ENCODE measurements at regions not wholly inside any gene's neighbourhood (a gene's known extent, or its start where the extent isn't known, plus 50 kb on each side); places are given as distances from the start of the nearest gene placed in this dataset.
"Not testable (repeated sequence)": the region's sequence is repeated elsewhere in the genome, so short reads cannot be mapped to it uniquely, and the experiment has no call there.

DNA sequence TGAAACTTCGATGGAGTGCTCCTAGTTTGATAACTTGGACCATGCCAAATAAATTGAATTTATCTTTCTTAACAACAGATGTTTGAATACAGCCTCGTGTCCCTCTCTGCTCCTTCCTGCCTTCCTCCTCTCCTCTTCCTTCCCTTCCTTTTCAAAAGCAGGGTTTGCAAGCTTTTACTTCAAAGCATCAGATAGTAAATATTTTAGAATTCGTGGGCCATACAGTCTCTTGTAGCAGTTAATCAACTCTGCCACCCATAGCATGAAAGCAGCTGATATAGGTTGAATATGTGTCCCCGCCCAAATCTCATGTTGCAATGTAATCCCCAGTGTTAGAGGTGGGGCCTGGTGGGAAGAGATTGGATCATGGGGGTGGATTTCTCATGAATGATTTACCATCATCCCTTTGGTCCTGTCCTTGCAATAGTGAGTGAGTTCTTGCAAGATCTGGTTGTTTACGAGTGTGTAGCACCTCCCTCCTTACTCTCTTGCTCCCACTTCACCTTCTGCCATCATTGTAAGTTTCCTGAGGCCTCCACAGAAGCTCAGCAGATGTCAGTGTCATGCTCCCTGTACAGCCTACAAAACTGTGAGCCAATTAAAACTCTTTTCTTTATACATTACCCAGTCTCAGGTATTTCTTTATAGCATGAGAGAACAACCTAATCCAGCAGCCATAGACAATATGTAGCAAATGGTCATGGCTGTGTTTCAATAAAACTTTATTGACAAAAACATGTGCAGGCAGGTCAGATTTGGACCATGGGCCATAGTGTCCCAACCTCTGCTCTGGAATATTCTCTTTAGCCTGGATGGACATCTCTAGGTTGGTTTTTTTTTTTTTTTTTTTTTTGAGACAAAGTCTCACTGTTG, 102.8 kb downstream of the ALG1L2 start:
- not testable (repeated sequence) for DNase-seq (ENCODE audit: low read depth, low spot score); H3K27ac ChIP-seq (ENCODE audit: low read length); H3K4me3 ChIP-seq (ENCODE audit: low read length); H3K4me1 ChIP-seq (ENCODE audit: control insufficient read depth, insufficient read depth, low read length); H3K27me3 ChIP-seq (ENCODE audit: control insufficient read depth, insufficient read depth, low read length); H3K36me3 ChIP-seq (ENCODE audit: control insufficient read depth, insufficient read depth, low read length); H3K9me3 ChIP-seq (ENCODE audit: control insufficient read depth, insufficient read depth, low read length)
- no CpG with 5 or more reads among the region's 5 CpGs for WGBS (ENCODE audit: insufficient coverage, insufficient read length)

DNA sequence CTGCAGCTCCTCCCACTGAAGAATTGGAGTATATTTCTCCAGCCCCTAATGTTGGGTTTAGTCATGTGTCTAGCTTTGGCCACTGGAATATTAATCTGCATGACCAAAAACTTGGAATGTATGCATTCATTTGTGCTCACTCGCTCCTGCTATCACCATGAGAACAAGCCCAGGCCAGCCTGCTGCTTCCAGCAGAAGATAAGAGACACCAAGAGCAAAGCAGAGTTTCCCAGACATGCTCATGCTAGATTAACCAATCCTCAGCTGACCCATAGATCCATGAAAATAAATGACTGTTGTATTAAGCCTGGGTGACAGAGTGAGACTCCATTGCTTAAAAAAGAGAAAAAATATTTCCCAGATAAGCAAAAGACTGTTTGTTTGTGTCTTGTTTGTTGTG, 119.6 kb downstream of the ALG1L2 start:
- not testable (repeated sequence) for H3K9me3 ChIP-seq (ENCODE audit: control insufficient read depth, insufficient read depth, low read length); H3K4me3 ChIP-seq (ENCODE audit: low read length); H3K27ac ChIP-seq (ENCODE audit: low read length); DNase-seq (ENCODE audit: low read depth, low spot score); H3K27me3 ChIP-seq (ENCODE audit: control insufficient read depth, insufficient read depth, low read length); H3K36me3 ChIP-seq (ENCODE audit: control insufficient read depth, insufficient read depth, low read length); H3K4me1 ChIP-seq (ENCODE audit: control insufficient read depth, insufficient read depth, low read length)
- WGBS (ENCODE audit: insufficient coverage, insufficient read length), result no CpG with 5 or more reads among the region's 1 CpG

DNA sequence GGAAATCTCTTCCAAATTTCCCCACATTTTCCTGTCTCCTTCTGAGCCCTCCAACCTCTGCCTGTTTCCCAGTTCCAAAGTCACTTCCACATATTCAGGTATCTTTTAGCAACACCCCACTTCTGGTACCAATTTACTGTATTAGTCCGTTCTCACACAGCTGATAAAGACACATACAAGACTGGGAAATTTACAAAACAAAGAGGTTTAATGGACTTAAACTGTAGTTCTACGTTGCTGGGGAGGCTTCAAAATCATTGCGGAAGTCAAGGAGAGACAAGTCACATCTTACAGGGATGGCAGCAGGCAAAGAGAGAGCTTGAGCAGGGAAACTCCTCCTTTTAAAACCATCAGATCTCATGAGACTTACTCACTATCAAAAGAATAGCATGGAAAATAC, 122.0 kb downstream of the ALG1L2 start:
- not testable (repeated sequence) for H3K4me1 ChIP-seq (ENCODE audit: control insufficient read depth, insufficient read depth, low read length); H3K27ac ChIP-seq (ENCODE audit: low read length); DNase-seq (ENCODE audit: low read depth, low spot score); H3K27me3 ChIP-seq (ENCODE audit: control insufficient read depth, insufficient read depth, low read length); H3K9me3 ChIP-seq (ENCODE audit: control insufficient read depth, insufficient read depth, low read length); H3K36me3 ChIP-seq (ENCODE audit: control insufficient read depth, insufficient read depth, low read length); H3K4me3 ChIP-seq (ENCODE audit: low read length)
- no CpG with 5 or more reads among the region's 3 CpGs for WGBS (ENCODE audit: insufficient coverage, insufficient read length)

DNA sequence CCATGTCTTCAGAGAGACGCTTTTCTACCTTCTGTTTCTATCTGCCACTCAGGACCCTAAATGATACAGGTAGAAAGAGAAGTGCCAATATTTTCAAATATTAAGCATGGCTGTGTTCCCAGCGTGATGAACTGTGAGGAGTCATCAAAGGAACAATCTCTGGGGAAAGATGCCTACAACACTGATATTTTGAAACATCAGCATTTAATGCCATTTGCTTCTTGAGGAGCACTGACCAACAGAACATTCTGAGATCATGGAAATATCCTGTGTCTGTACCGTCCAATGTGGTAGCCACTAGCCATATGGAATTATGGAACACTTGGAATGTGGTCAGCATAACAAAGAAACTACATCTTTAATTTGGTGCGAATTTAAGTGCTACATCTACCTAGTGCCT, 117.9 kb upstream of the COL6A5 start:
- DNase-seq (ENCODE audit: low read depth, low spot score), result no peak
- WGBS (ENCODE audit: insufficient coverage, insufficient read length), result no CpG with 5 or more reads among the region's 4 CpGs
- no peaks in the 10 kb centered on the region for H3K9me3 ChIP-seq (ENCODE audit: control insufficient read depth, insufficient read depth, low read length)
- H3K27me3 ChIP-seq (ENCODE audit: control insufficient read depth, insufficient read depth, low read length), result no peaks in the 10 kb centered on the region
- H3K4me3 ChIP-seq (ENCODE audit: low read length), result no peak overlapping the region
- no peak overlapping the region for H3K27ac ChIP-seq (ENCODE audit: low read length)
- H3K4me1 ChIP-seq (ENCODE audit: control insufficient read depth, insufficient read depth, low read length), result no peaks in the 10 kb centered on the region
- no peaks in the 10 kb centered on the region for H3K36me3 ChIP-seq (ENCODE audit: control insufficient read depth, insufficient read depth, low read length)

DNA sequence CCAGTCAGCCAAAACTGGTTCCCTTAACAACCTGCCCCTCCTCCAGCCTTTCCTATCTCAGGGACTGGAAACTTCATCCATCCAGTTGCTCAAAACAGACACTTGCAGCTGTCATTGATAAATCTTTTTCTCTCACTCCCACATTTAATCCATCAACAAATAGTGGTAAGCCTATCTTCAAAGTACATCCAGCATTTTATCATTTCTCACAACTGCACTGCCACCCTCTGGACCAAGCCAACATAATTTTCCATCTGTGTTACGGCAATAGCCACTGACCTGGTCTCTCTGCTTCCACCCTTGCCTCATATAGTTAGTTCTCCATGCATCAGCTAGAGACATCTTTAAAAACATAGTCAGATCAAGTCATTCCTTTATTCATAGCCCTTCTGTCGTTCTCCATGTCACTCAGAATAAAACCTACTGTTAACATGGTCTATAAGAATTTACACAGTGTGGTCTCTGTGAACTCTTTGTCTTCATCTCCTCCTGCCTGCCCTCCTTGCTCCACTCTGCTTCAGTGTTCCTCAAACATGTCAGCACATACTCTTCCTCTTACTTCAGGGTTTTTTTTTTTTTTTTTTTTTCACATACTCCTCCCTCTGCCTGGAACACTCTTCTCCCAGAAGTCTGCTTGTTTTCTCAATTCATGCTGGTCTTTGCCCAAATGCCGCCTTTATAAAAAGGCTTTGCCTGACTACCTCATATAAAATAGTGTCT, 102.5 kb upstream of the COL6A5 start:
- Histone ChIP-seq H3K27me3 (ENCODE audit: control insufficient read depth, insufficient read depth, low read length) (no peaks in the 10 kb centered on the region), H3K4me1 (ENCODE audit: control insufficient read depth, insufficient read depth, low read length) (no peaks in the 10 kb centered on the region), H3K36me3 (ENCODE audit: control insufficient read depth, insufficient read depth, low read length) (no peaks in the 10 kb centered on the region), H3K4me3 (ENCODE audit: low read length) (no peak overlapping the region), H3K27ac (ENCODE audit: low read length) (no peak overlapping the region), H3K9me3 (ENCODE audit: control insufficient read depth, insufficient read depth, low read length) (no peaks in the 10 kb centered on the region)
- no peak for DNase-seq (ENCODE audit: low read depth, low spot score)
- no CpG with 5 or more reads among the region's 3 CpGs for WGBS (ENCODE audit: insufficient coverage, insufficient read length)

DNA sequence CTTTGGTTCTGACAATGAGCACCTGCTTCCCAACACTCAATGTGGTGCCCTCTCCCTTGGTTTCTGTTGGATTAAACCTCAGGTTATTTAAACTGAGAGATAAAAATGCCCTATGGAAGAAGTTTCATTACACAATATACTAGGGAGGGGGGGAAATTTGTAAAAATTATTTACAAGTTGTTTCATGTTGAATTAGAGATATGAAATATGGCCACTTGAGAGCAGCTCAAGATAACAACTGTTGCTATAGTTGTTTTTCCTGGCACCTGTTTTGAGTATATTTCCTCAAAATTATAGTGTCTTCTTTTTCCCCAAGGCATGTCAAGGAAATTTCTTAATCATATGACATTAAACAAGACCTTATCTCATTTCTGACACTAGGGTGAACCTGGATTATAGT, 101.7 kb upstream of the COL6A5 start:
- no peaks in the 10 kb centered on the region for H3K36me3 ChIP-seq (ENCODE audit: control insufficient read depth, insufficient read depth, low read length)
- no peak overlapping the region for H3K27ac ChIP-seq (ENCODE audit: low read length)
- no peaks in the 10 kb centered on the region for H3K4me1 ChIP-seq (ENCODE audit: control insufficient read depth, insufficient read depth, low read length)
- H3K9me3 ChIP-seq (ENCODE audit: control insufficient read depth, insufficient read depth, low read length), result no peaks in the 10 kb centered on the region
- H3K27me3 ChIP-seq (ENCODE audit: control insufficient read depth, insufficient read depth, low read length), result no peaks in the 10 kb centered on the region
- H3K4me3 ChIP-seq (ENCODE audit: low read length), result no peak overlapping the region
- DNase-seq (ENCODE audit: low read depth, low spot score), result no peak

DNA sequence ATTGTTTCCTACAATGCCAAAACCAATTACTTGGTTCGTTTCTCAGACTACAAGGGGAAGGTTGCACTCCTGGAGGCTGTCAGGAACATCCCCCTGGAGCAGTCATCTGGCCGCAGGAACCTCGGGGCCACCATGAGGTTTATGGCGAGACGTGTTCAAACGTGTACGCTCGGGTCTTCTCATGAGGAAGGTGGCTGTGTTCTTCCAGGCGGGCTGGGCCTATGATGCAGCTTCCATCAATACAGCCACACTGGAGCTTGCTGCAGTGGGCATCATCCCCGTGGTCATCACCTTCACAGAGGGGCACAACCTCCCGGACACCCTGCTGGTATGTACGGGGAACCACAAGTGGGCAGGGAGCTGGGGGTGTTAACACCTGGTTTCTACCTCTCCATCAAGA, 94.5 kb upstream of the COL6A5 start:
- H3K4me3 ChIP-seq (ENCODE audit: low read length), result no peak overlapping the region
- no peaks in the 10 kb centered on the region for H3K4me1 ChIP-seq (ENCODE audit: control insufficient read depth, insufficient read depth, low read length)
- H3K9me3 ChIP-seq (ENCODE audit: control insufficient read depth, insufficient read depth, low read length), result no peaks in the 10 kb centered on the region
- no peaks in the 10 kb centered on the region for H3K27me3 ChIP-seq (ENCODE audit: control insufficient read depth, insufficient read depth, low read length)
- no CpG with 5 or more reads among the region's 12 CpGs for WGBS (ENCODE audit: insufficient coverage, insufficient read length)
- no peak overlapping the region for H3K27ac ChIP-seq (ENCODE audit: low read length)
- no peak for DNase-seq (ENCODE audit: low read depth, low spot score)
- no peaks in the 10 kb centered on the region for H3K36me3 ChIP-seq (ENCODE audit: control insufficient read depth, insufficient read depth, low read length)

DNA sequence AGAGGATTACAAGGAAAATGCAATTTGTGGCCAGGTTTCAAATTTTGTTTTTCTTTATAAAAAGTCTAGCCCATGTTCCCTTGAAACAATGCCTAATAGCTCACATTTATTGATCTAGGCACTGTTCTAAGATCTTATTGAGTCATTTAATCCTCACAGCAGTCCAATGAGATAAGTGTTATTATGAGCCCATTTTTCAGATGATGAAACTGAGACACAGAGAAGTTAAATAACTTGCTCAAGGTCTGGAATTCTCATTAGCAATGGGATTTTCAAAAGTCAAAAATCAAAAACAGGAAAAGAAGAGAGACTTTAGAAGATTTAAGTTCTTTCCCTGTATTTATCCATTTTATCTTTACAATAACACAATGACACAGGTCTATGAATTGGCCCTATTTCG, 90.0 kb upstream of the COL6A5 start:
- no peak overlapping the region for H3K27ac ChIP-seq (ENCODE audit: low read length)
- H3K9me3 ChIP-seq (ENCODE audit: control insufficient read depth, insufficient read depth, low read length), result no peaks in the 10 kb centered on the region
- WGBS (ENCODE audit: insufficient coverage, insufficient read length), result no CpG with 5 or more reads among the region's 1 CpG
- DNase-seq (ENCODE audit: low read depth, low spot score), result no peak
- no peak overlapping the region for H3K4me3 ChIP-seq (ENCODE audit: low read length)
- no peaks in the 10 kb centered on the region for H3K4me1 ChIP-seq (ENCODE audit: control insufficient read depth, insufficient read depth, low read length)
- no peaks in the 10 kb centered on the region for H3K27me3 ChIP-seq (ENCODE audit: control insufficient read depth, insufficient read depth, low read length)
- no peaks in the 10 kb centered on the region for H3K36me3 ChIP-seq (ENCODE audit: control insufficient read depth, insufficient read depth, low read length)

DNA sequence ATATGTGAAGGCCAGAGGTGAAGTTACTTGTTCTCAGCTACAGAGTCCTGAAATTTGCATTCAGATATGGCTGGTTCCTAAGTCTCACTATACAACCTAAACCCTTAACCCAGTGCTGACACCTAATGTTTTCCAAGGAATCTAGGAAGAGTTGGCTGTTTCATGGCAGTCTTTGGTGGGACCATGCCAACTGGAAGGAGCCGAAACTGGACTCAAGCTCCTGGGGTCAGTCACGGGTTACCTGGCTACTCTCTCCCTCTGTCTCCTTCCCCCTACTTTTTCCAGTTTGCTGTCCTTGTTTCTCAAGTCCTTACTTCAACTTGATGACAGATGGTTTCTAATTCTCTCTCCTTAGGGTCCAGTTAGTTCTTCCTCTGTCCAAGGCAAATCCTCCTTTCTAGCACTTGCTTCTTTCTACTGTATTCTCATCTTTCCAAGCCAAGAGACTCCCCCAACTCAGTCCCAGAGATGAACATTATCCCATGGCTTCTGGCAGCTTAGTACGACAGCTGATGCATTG, 88.6 kb upstream of the COL6A5 start:
- Histone ChIP-seq H3K4me3 (ENCODE audit: low read length) (no peak overlapping the region), H3K27ac (ENCODE audit: low read length) (no peak overlapping the region), H3K9me3 (ENCODE audit: control insufficient read depth, insufficient read depth, low read length) (no peaks in the 10 kb centered on the region), H3K4me1 (ENCODE audit: control insufficient read depth, insufficient read depth, low read length) (no peaks in the 10 kb centered on the region), H3K36me3 (ENCODE audit: control insufficient read depth, insufficient read depth, low read length) (no peaks in the 10 kb centered on the region), H3K27me3 (ENCODE audit: control insufficient read depth, insufficient read depth, low read length) (0 out of 2 replicates have a peak, but pooled peaks cover 1% of the 10 kb centered on the region)
- no peak for DNase-seq (ENCODE audit: low read depth, low spot score)
- WGBS (ENCODE audit: insufficient coverage, insufficient read length), result no CpG with 5 or more reads among the region's 3 CpGs

DNA sequence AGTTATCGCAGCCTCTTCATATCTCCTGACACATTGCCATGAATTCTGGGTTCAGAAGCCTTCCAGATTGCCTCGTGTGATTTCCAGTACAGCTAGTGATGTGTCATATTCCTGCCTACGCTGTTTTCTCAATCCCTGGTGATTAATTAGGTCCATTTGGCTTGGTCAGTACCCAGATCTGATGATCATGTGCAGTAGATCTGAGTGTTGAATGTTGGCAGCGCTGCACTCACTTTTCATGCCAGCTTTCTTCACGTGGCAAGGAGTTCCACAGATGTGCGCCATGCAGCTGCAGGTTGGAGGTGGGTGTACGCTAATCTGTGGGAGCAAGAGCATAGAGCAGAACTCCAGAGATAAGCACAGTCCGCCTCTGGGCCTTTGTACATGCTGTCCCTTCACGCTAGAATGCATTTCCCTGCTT, 86.9 kb upstream of the COL6A5 start:
- Histone ChIP-seq H3K27ac (ENCODE audit: low read length) (no peak overlapping the region), H3K4me1 (ENCODE audit: control insufficient read depth, insufficient read depth, low read length) (no peaks in the 10 kb centered on the region), H3K36me3 (ENCODE audit: control insufficient read depth, insufficient read depth, low read length) (no peaks in the 10 kb centered on the region), H3K27me3 (ENCODE audit: control insufficient read depth, insufficient read depth, low read length) (0 out of 2 replicates have a peak, but pooled peaks cover 1% of the 10 kb centered on the region), H3K9me3 (ENCODE audit: control insufficient read depth, insufficient read depth, low read length) (no peaks in the 10 kb centered on the region), H3K4me3 (ENCODE audit: low read length) (no peak overlapping the region)
- WGBS (ENCODE audit: insufficient coverage, insufficient read length), result no CpG with 5 or more reads among the region's 9 CpGs
- DNase-seq (ENCODE audit: low read depth, low spot score), result no peak

Measured in iPS DF 6.9 (cell line).